Activated naive CD4-positive, alpha-beta T cell treated with anti-CD3 and anti-CD28 coated beads, Interleukin-2, amount 50 U/mL, for 16 hours (primary cell): ENCODE measurements at regions not wholly inside any gene's neighbourhood (a gene's known extent, or its start where the extent isn't known, plus 50 kb on each side); places are given as distances from the start of the nearest gene placed in this dataset.

Experiments
- DNase-seq: peaks from one replicate; pipeline ENCODE4 v3.0.0-alpha.2; 2020

GRCh38 chr11:37558619-37559210 is 960.7 kb upstream of the RAG2 start:
- DNase-seq = no peak

GRCh38 chr11:37557990-37558389 is 960.0 kb upstream of the RAG2 start:
- DNase-seq = no peak

GRCh38 chr11:37552284-37552683 is 954.2 kb upstream of the RAG2 start:
- no peak for DNase-seq

- DNase-seq = no peak
Measured at GRCh38 chr11:37544491-37544890, 946.5 kb upstream of the RAG2 start.

GRCh38 chr11:37533830-37534229 is 935.8 kb upstream of the RAG2 start:
- no peak for DNase-seq

- no peak for DNase-seq
Measured at GRCh38 chr11:37533087-37533486, 935.1 kb upstream of the RAG2 start.

- DNase-seq = no peak
Measured at GRCh38 chr11:37532271-37532670, 934.2 kb upstream of the RAG2 start.

GRCh38 chr11:37527545-37527944 is 929.5 kb upstream of the RAG2 start:
- no peak for DNase-seq

GRCh38 chr11:37525336-37525735 is 927.3 kb upstream of the RAG2 start:
- no peak for DNase-seq

GRCh38 chr11:37519781-37520180 is 921.7 kb upstream of the RAG2 start:
- no peak for DNase-seq

- no peak for DNase-seq
Measured at GRCh38 chr11:37512156-37512780, 914.2 kb upstream of the RAG2 start.

GRCh38 chr11:37511425-37511933 is 913.4 kb upstream of the RAG2 start:
- DNase-seq = no peak

- no peak for DNase-seq
Measured at GRCh38 chr11:37509506-37509905, 911.5 kb upstream of the RAG2 start.

GRCh38 chr11:37506531-37506930 is 908.5 kb upstream of the RAG2 start:
- DNase-seq = no peak

- DNase-seq = no peak
Measured at GRCh38 chr11:37505406-37505805, 907.4 kb upstream of the RAG2 start.

GRCh38 chr11:37504921-37505320 is 906.9 kb upstream of the RAG2 start:
- DNase-seq = no peak

- DNase-seq = no peak
Measured at GRCh38 chr11:37504060-37504611, 906.1 kb upstream of the RAG2 start.

- no peak for DNase-seq
Measured at GRCh38 chr11:37503411-37504059, 905.5 kb upstream of the RAG2 start.

GRCh38 chr11:37502202-37502601 is 904.2 kb upstream of the RAG2 start:
- no peak for DNase-seq

GRCh38 chr11:37500425-37500824 is 902.4 kb upstream of the RAG2 start:
- no peak for DNase-seq

- no peak for DNase-seq
Measured at GRCh38 chr11:37497326-37497725, 899.3 kb upstream of the RAG2 start.

- no peak for DNase-seq
Measured at GRCh38 chr11:37496201-37496600, 898.2 kb upstream of the RAG2 start.

- DNase-seq = no peak
Measured at GRCh38 chr11:37484298-37484697, 886.3 kb upstream of the RAG2 start.

- DNase-seq = no peak
Measured at GRCh38 chr11:37483761-37484160, 885.7 kb upstream of the RAG2 start.
